Stimulated activated CD4-positive, alpha-beta T cell treated with anti-CD3 and anti-CD28 coated beads, Interleukin-15, amount 100 ng/mL, for 1 hour (primary cell): ENCODE measurements at regions not wholly inside any gene's neighbourhood (a gene's known extent, or its start where the extent isn't known, plus 50 kb on each side); places are given as distances from the start of the nearest gene placed in this dataset.
"Not testable (repeated sequence)": the region's sequence is repeated elsewhere in the genome, so short reads cannot be mapped to it uniquely, and the experiment has no call there.

ENCODE experiments used
- DNase-seq, 2 donors: peaks; one replicate each; pipeline ENCODE4 v3.0.0-alpha.2; 2020; ENCODE audit warnings: low read depth in 1 of 2, low spot score in 1 of 2

DNA sequence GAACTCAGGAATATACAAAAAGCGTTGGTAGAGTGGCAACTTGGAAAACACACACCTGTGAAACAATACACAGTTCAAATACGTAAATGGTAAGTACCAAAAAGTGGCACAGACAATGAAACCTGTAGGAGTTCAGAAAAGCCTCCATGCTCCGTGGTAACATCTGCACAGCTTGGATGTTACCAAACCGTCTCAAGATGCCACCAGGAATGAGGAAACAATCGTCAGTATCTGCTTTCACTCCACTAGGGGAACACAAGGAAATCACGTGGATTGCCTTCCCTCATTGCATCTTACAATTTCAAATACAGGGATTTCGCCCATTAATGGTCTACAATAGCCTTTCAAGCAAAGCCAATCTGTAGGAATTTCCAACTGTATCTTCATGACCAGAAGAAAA is 224.6 kb upstream of the LRRC61 start:
- DNase-seq = not testable (repeated sequence)

DNA sequence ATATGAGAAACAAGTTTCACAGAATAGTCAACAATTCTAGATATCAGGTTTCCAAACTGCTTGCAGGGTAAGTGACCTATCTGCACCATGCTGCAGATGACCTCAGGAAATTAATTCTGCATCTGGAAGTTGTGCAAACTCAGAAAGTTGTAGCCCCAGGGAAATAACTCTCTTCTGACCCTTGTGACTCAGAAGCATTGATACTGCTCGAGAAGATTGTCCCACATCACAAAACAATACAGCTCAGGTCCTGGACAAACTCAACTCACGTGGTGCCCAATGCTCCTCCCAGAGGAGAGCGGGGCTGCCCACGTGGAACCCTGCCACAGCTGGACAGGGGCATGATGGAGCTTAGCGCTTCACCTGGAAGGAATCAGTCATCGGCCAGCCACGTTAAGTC is 221.9 kb upstream of the LRRC61 start:
- DNase-seq = not testable (repeated sequence)

DNA sequence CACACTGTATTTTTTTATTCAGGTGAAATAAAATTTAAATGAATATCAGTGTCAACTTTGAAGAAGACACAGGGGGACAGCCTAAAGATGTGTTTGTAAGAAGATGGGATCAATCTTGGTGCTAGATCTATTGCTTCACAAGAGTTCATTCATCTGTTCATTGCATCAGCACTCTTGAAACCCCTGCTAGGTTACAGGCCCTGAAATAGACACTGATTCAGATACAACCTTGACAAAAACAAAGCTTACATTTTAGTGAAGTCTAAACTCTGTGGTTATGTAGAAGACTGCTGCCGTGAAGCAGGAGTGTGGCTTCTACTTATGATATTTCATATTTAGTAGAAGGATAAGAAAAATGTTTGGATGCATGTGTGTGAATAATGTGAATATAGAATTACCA is 215.9 kb upstream of the LRRC61 start:
- DNase-seq = not testable (repeated sequence)

DNA sequence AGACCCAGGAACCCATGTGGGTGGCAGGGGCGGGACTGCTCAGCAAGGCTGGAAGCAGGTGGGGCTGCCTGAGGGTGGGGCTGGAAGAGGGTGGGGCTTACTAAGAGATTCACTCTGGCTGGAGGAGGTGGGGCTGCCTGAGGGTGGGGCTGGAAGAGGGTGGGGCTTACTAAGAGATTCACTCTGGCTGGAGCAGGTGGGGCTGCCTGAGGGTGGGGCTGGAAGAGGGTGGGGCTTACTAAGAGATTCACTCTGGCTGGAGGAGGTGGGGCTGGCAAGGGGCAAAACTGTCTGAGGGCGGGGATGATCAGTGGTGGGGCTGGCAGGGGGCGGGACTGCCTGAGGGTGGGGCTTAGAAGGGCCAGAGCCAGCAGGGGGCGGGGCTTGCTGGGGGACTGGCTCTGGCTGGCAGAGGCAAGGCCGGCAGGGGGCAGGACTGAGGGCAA is 212.8 kb upstream of the LRRC61 start:
- DNase-seq = not testable (repeated sequence)

DNA sequence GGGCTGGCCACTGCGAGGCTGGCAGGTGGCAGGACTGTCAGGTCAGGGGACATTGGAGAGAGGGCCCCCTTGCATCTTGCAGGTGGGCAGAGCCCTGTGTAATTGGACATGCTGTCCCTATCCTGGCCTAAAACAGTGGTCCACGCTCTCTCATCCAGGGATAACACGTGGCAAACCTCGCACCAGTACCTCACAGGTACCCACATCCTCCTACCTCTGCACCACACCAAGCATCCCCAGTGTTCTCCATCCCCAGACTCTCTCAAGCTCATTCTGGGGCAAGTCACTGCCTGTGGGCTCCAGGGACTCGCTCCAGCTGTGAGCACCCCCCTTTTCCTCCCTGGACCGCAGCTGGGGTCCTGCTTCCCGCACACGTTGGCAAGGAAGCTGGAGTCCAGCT is 212.3 kb upstream of the LRRC61 start:
- not testable (repeated sequence) for DNase-seq

DNA sequence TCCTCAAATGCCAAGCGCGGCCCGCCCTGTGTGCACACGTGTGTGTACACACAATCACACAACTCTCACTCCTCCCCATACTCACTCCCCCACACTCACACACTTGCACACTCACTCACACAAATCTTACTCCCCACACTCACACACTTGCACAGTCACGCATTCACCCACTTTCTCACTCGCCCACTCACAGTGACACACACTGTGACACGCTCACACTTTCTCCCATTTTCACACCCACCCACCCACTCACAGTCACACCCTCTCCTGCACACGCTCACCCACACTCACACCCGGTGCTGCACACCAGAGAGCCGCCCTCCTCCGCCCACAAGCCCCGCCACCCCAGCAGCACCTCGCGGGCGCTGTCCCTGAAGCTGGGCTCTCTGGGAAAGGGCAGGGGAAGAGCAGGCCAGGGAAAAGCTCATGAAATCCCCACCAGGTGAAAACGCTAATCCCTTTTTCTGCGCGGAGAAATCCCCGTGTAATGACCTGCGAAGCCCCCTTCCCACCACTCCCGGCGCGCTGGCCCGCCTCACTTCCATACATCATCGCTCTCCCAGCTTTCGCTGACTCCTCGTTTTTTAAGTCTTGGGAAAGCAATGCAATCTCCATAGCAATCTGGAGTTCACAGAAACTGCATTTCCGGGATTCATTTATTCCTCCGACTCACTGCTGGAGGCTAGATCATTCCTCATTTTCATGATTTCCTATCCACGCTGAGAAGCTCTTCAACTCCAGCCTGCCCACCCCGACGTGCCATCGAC is 211.6 kb upstream of the LRRC61 start:
- DNase-seq = not testable (repeated sequence)

DNA sequence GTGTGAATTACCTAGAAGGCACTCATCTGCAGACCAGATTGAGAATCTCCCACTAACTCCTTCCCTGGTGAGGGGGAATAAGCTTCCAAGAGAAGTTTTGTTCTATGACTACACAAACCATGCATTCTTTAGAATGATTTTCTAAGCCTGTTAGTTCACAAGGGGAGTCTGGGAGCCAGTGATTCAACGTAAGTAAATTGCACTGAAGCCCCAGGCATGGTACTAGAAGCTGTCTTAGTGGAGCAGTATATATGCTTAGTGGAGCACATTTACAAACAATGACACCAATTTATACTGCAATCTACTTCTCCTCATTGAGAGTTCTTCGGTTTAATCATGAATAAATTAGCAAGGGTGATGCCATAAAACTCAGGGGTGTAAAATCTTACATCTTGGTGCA is 209.9 kb upstream of the LRRC61 start:
- not testable (repeated sequence) for DNase-seq

DNA sequence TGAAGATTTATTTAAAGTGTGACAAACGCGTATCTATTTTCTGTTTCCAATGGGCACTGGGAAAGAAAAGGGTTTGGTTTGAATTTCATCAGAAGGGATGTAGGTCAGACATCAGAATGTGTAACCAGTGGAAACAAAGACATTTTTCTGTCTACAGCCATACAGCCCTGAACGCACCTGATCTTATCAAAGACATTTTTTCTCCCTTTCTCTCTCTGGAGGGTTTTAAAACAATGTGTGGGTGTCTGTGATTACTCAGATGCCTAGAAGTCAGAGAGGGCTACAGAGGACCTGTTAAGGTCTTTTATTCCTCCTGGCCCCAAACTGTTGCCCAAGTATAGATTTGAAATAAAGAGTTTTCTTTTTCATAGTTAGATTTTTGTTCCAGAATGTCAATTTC is 208.6 kb upstream of the LRRC61 start:
- not testable (repeated sequence) for DNase-seq

DNA sequence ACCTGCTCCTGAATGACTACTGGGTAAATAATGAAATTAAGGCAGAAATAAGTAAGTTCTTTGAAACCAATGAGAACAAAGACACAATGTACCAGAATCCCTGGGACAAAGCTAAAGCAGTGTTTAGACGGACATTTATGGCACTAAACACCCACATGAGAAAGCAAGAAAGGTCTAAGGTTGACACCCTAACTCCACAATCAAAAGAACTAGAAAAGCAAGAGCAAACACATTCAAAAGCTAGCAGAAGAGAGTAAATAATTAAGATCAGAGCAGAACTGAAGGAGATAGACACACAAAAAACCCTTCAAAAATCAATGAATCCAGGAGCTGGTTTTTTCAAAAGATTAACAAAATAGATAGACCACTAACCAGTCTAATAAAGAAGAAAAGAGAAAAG is 203.2 kb upstream of the LRRC61 start:
- not testable (repeated sequence) for DNase-seq

DNA sequence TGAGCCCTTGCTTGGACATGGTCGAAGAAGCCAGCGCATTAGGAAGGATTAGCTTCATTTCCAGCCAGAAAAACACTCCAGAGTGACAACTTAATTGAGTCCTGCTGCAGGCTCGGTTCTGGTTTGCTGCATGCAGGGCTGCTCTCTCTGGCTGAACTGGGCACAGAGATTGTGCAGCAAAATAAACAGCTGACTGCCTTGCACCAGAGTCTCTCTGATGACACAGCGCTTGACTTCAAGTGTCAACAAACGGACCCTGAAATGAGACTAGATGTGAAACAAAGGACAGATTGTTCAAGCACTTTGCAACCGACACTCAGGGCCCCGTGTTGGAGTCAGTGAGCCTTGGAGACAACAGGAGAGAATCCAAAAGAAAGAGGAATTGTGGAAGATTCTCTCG is 197.3 kb upstream of the LRRC61 start:
- not testable (repeated sequence) for DNase-seq

DNA sequence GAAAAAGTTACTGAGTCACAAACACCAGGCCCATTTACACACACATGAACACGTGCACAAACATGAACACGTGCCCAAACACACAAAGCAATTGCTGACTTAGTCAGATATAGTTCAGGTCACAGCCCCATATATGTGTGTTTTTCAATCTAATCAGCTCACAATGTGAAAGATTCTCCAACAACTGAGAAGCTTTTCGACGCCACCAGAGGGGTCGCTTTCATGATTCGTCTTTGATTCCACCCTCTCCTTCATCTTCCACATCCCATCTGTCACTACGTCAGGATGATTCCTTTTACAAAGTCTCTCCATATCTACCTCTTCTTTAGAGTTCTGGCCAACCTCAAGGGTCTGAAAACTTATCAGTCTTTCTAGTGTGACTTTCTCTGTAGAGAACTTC is 188.7 kb upstream of the LRRC61 start:
- not testable (repeated sequence) for DNase-seq

DNA sequence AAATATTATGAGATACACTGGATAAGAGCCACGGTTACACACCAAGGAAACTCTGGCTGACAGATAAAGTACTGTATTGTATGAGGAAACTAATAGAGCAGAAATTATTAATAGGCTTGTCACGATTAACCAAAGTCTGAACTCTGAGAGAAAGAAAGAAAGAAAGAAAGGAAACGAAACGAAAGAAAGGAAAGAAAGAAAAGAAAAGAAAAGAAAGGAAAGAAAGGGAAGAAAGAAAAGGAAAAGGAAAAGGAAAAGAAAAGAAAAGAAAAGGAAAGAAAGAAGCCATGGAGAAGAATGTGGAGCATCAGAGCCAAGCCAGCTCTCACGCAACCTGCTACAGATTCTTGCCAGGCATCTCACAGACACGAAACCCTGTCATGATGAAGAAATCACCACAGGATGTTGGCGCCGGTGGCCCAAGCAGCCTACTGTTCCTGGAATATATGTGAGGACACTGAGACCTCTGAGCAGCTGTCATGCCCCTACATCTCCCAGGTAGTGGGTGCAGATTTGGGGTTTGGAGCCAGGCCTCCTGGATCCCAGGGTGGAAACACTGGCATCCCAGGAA is 187.4 kb upstream of the LRRC61 start:
- DNase-seq = not testable (repeated sequence)

DNA sequence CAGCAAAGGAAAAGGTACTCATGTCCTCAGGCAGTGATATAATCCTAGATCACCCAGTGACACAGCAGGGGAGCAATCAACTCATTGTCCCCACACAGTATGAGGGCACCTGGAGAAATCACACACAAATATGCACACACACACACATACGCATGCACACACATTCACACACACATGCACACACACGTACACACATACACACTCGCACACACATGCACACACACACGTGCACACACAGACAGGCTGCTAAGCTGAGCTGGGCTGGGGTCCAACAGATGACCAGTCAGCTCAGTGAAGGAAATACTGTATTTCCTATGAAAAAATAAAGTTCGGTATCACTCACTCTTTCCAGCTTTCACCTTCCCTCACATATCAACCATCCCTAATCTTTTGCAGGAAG is 183.3 kb upstream of the LRRC61 start:
- not testable (repeated sequence) for DNase-seq

DNA sequence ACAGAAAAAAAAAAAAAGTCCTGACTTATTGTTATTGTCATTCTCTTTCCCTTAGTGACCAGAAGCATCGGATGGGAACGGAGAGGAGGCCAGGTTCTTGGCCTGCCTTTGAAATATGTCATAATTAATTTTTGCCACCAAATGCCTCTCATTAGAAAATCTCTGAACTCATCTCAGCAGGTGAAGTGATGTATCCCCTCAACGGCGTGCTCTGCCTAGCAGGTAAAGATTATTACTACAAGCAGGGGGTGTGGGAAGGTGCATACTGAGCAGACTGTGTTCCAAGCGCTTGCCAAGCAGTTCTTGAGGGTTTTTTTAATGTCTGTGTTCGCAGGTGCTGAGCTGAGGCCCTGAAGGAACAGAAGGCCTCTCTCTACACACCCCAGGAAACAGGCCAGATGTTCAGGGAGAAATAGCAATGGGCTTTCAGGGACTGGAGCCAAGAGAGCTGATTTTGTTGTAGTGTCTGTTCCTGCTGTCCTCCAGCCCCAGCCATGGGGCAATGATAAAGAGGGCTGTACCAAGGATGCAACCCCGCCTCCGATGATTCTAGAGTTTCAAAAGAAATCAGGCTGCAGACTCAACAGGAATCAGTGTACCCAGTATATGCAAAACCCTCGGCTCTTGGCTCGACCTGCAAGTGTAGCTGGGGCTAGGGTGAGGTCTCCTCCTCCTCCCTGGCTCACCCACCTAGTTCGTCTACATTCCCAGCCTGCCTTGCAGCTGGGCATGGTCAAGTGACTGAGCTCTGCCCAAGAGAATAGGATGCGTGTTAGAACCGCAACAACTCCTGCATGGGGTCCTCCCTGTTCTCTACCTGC is 181.4 kb upstream of the LRRC61 start:
- not testable (repeated sequence) for DNase-seq

DNA sequence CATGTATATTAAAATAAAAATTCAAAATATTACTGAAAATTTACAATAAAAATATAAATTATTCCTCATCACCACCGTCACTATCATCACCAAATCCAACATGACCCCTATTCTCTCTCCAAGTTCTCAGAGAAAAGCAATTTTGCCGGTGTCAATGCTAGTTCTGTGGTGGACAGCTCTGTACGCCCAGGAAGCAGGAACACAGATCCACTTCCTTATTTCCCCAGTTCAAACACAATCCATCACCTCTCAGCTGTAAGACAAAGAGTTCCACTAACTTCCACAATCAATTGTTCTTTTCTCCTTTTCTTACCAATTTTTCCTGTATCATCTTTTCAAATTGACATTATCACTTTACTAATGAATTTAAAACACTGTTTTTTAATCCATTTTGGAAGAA is 177.0 kb upstream of the LRRC61 start:
- DNase-seq = not testable (repeated sequence)

DNA sequence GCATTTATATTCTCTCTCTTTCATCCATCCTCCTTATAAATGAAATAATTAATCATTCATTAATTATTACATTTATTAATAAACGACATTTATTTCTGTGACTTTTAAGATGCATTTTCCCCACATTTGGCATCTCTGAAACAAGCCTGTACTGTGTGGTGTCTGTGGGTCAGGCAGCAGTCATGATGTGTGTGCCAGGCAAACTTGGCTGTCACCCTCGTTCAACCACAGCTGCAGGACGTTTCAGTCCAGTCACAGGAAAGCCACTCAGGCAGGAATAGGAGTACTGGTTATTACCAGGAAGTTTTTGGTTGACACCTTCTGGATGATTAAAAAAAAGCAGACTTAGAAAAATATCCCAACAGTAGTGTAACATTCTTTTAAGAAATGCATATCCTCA is 175.6 kb upstream of the LRRC61 start:
- DNase-seq = not testable (repeated sequence)

DNA sequence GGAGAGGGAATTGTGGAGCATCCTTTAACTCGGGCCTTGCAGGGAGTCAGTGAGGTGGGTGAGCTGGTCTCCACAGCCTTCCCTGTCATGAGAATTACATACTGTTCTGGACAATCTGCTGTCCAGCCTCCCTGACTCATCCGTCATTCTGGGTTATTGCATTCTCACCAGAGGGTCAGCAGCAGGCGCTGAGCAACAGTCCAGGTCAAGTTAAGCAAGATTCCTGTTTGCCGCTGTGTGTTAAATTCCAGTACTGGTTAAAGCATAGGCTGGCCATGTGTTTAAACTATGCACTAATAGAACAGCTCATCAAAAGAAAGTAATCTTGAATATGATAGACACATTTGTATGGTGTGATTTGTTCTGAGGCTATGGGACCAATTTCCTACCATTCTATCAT is 167.1 kb upstream of the LRRC61 start:
- DNase-seq = not testable (repeated sequence)

DNA sequence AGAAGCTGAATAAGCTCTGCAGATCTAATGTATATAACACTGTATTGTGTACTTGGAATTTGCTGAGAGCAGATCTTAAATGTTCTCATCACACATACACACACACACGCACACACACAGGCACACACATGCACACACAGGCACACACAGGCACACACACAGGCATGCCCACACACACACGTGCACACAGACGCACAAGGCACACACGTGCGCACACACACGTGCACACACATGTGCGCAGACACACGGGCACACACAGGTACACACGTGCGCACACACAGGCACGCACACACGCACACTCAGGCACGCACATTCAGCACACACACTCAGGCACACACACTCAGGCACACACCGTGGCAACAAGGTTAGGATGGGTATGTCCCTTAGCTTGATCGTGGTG is 164.5 kb upstream of the LRRC61 start:
- not testable (repeated sequence) for DNase-seq

DNA sequence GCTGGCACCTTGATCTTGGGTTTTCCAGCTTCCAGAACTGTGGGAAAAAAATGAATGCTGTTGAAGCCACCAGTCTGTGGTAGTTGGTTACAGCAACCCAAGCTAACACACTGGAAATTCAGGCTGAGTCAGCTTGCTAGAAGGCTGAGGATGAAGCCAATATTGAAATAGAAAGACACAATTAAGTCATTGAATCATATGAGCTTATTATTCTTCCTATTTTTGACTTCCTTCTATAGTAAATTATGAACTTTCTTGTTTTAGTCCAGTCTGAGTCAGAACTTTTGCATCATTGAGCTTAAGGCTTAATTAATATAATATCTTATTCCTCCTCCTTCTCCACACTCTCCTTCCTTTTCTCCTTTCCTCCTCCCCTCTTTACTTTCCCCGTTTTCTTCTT is 153.6 kb upstream of the LRRC61 start:
- DNase-seq = not testable (repeated sequence)

DNA sequence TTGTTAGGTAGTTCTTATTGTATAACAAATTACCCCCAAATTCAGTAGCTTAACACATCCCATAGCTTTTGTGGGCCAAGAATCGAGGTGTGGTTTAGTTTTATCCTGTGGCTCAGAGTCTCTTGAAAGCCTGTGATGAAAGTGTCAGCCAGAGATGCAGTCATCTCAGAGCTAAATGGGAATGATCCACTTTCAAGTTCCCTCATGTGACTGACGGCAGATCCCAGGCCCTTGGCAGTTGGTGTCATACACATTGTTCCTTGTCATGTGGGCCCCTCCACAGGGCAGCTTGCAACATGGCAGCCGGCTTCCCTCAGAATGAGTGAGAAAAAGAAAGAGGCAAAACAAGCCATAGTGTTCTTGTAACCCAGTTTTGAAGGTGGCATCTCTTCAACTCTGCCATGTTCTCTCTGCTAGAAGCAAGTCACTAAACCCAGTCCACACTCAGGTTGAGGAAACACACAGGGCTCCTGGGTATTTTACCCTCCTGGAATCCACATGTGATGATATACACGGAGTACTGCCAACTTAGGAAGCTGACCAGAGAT is 153.1 kb upstream of the LRRC61 start:
- not testable (repeated sequence) for DNase-seq

DNA sequence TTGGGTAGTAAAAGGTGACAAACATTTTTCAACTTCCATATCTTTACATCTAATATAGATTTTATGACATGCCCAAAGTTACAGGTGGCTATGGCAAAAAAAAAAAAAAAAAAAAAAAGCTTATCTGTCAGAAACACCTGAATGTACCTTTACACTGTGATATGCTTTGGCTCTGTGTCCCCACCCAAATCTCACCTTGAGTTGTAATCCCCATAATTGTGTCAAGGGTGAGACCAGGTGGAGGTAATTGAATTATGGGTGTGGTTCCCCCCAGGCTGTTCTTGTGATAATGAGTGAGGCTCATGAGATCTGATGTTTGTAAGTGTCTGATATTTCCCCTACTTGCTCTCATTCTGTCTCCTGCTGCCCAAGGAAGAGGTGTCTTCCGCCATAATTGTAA is 139.6 kb upstream of the LRRC61 start:
- DNase-seq = not testable (repeated sequence)

DNA sequence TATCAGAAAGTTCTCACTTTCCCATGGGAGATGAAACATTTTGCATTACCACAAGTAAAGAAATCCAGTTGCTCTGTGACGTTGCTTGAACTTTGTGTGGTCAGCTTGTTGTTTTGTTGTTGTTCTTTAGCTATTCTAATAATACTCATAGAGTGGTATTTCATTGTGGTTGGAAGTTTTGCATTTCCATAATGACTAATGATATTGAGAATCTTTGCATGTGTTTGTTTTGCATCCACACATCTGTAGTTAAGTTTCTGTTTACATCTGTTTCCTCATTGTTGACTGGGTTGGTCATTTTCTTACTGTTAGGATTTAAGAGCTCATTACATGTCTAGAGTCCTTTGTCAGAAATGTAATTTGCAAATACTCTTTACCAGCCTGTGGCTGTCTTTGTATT is 133.2 kb upstream of the LRRC61 start:
- DNase-seq = not testable (repeated sequence)
